HEK293 (cell line): ENCODE measurements at regions not wholly inside any gene's neighbourhood (a gene's known extent, or its start where the extent isn't known, plus 50 kb on each side); places are given as distances from the start of the nearest gene placed in this dataset.
"Not testable (repeated sequence)": the region's sequence is repeated elsewhere in the genome, so short reads cannot be mapped to it uniquely, and the experiment has no call there.

Experiments
- CTCF ChIA-PET: fragments of 350-600 bp; formaldehyde crosslinking; extraction: SDS; loops from one replicate; lab custom pipeline; 2021; ENCODE audit warnings: antibody characterized with exemption; lab: Yijun Ruan, JAX
- POLR2A ChIA-PET: fragments of 300-600 bp; formaldehyde crosslinking; extraction: SDS; loops from one replicate; lab custom pipeline; 2020; ENCODE audit warnings: antibody characterized with exemption, inconsistent platforms; lab: Yijun Ruan, JAX
- H3K27ac ChIP-seq: fragments of 200-500 bp; sonication (Bioruptor generic); 2 replicates; pipeline ENCODE4 v1.5.1; 2014; ENCODE audit warnings: low read depth, low read length, control low read depth, inconsistent platforms; ENCODE audit errors: extremely low read depth
- H3K36me3 ChIP-seq, 2 experiments: fragments of 200-500 bp in 1 of 2; sonication (Bioruptor generic) in 1 of 2; 1 replicate in 1 of 2; 2 replicates in 1 of 2; pipeline ENCODE4 v1.5.1; 2014 to 2017; ENCODE audit warnings: inconsistent platforms in 2 of 2, low read length in 2 of 2; ENCODE audit not compliant: control insufficient read depth in 2 of 2, insufficient read depth in 1 of 2
- H3K4me1 ChIP-seq: fragments of 200-500 bp; sonication (Bioruptor generic); 2 replicates; pipeline ENCODE4 v1.5.1; 2014; ENCODE audit warnings: mild to moderate bottlenecking, low read length, inconsistent platforms; ENCODE audit not compliant: control insufficient read depth, insufficient read depth
- H3K4me3 ChIP-seq: 2 replicates; pipeline ENCODE4 v1.5.1; 2011; ENCODE audit warnings: low read depth, mild to moderate bottlenecking, control low read depth, low read length, moderate library complexity
- H3K9me3 ChIP-seq: fragments of 200-500 bp; sonication (Bioruptor generic); 2 replicates; pipeline ENCODE4 v1.5.1; 2014; ENCODE audit warnings: low read depth, low read length, inconsistent platforms; ENCODE audit not compliant: control insufficient read depth, insufficient read depth
- GLI2 ChIP-seq: fragments of 450-650 bp; formaldehyde crosslinking; IDR thresholded peaks from 2 replicates; pipeline ENCODE4; 2017; ENCODE audit warnings: missing biosample characterization, missing genetic modification characterization, low read depth, borderline replicate concordance
- INSM2 ChIP-seq: fragments of 450-650 bp; formaldehyde crosslinking; IDR thresholded peaks from 2 replicates; pipeline ENCODE4 v1.5.1; 2016; ENCODE audit warnings: missing biosample characterization, missing genetic modification characterization
- KLF10 ChIP-seq: fragments of 450-650 bp; IDR thresholded peaks from 2 replicates; pipeline ENCODE4 v1.5.1; 2018; ENCODE audit warnings: missing biosample characterization, mild to moderate bottlenecking, missing genetic modification characterization
- REPIN1 ChIP-seq: fragments of 450-650 bp; formaldehyde crosslinking; IDR thresholded peaks from 2 replicates; pipeline ENCODE4 v1.5.1; 2017; ENCODE audit warnings: missing biosample characterization, missing genetic modification characterization, low read depth
- SALL2 ChIP-seq: fragments of 450-650 bp; formaldehyde crosslinking; IDR thresholded peaks from 2 replicates; pipeline ENCODE4 v1.5.0; 2017; ENCODE audit warnings: missing biosample characterization, mild to moderate bottlenecking, missing genetic modification characterization, borderline replicate concordance
- TCF7L2 ChIP-seq: IDR thresholded peaks from 2 replicates; pipeline ENCODE4 v1.6.1; 2011; ENCODE audit warnings: low read depth, mild to moderate bottlenecking, inconsistent platforms, low read length, moderate library complexity, borderline replicate concordance
- ZFP41 ChIP-seq: fragments of 450-650 bp; formaldehyde crosslinking; IDR thresholded peaks from 2 replicates; pipeline ENCODE4 v1.5.1; 2016; ENCODE audit warnings: missing biosample characterization, missing genetic modification characterization, borderline replicate concordance
- ZNF112 ChIP-seq: fragments of 450-650 bp; formaldehyde crosslinking; IDR thresholded peaks from 2 replicates; pipeline ENCODE4 v1.5.0; 2017; ENCODE audit warnings: missing biosample characterization, missing genetic modification characterization
- ZNF146 ChIP-seq: fragments of 450-650 bp; formaldehyde crosslinking; IDR thresholded peaks from 2 replicates; pipeline ENCODE4 v1.5.1; 2016; ENCODE audit warnings: missing biosample characterization, missing genetic modification characterization
- ZNF174 ChIP-seq: fragments of 450-650 bp; formaldehyde crosslinking; IDR thresholded peaks from 2 replicates; pipeline ENCODE4 v1.5.0; 2017; ENCODE audit warnings: missing biosample characterization, mild to moderate bottlenecking, missing genetic modification characterization
- ZNF341 ChIP-seq: fragments of 450-650 bp; formaldehyde crosslinking; IDR thresholded peaks from 2 replicates; pipeline ENCODE4; 2016; ENCODE audit warnings: low read depth, missing biosample characterization, missing genetic modification characterization
- ZNF394 ChIP-seq: fragments of 450-650 bp; formaldehyde crosslinking; IDR thresholded peaks from 2 replicates; pipeline ENCODE4 v1.5.1; 2016; ENCODE audit warnings: missing biosample characterization, missing genetic modification characterization, mild to moderate bottlenecking, moderate library complexity, borderline replicate concordance
- ZSCAN18 ChIP-seq: fragments of 450-650 bp; formaldehyde crosslinking; IDR thresholded peaks from 2 replicates; pipeline ENCODE4 v1.5.1; 2016; ENCODE audit warnings: missing biosample characterization, missing genetic modification characterization
- TF ChIP-seq, protein P1 (sequence below): fragments of 450-650 bp; formaldehyde crosslinking; IDR thresholded peaks from 2 replicates; pipeline ENCODE4 v1.5.1; 2016; ENCODE audit warnings: missing biosample characterization, missing genetic modification characterization

DNA sequence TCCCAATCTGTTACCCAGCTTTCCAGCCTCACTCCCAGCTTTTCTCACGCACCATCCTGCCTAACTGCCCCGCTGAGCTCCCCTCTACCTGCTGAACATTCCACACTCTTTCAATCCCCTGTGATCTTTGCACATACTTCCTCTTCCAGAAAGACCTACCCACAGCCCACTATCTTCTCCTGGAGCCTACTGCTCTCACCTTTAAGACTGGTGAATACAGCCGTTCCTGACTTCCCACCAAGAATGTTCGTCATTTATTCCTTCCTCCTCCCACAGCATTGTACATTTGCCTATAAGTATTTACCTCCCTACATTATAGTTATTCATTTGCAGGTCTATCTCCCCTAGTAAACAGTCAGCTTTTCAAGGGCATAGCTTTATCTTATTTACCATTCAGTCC is 61.9 kb upstream of the MBOAT1 start:
- Histone ChIP-seq H3K4me3 (no peak overlapping the region), H3K4me1 (no peaks in the 10 kb centered on the region), H3K9me3 (no peaks in the 10 kb centered on the region), H3K36me3 (no peaks in the 10 kb centered on the region)
- ChIA-PET POLR2A (interaction anchor here (0.8 kb wide), 1 partner anchor 127 kb away, joined by 3 read pairs; no protein-coding TSS in a partner anchor), CTCF (interaction anchor here (0.7 to 1.3 kb wide), 2 partner anchors 16 to 18 kb away, joined by 3 read pairs; no protein-coding TSS in a partner anchor)
- no peak for TF ChIP-seq KLF10 (tag by site-specific recombination)
- no peak for TF ChIP-seq REPIN1 (tag by site-specific recombination)
- TF ChIP-seq TCF7L2 = no peak
- no peak for TF ChIP-seq ZNF174 (tag by site-specific recombination)
- no peak for TF ChIP-seq SALL2 (tag by site-specific recombination)
- TF ChIP-seq, all 188 proteins: peak for 0
- H3K27ac ChIP-seq = no peak overlapping the region

GRCh38 chr6:20275837-20276236 is 63.6 kb upstream of the MBOAT1 start:
- H3K36me3 ChIP-seq, H3K4me3 ChIP-seq, H3K9me3 ChIP-seq, H3K27ac ChIP-seq, POLR2A ChIA-PET, H3K4me1 ChIP-seq: not testable (repeated sequence)
- CTCF ChIA-PET = interaction anchor here (0.9 to 1.7 kb wide), 3 partner anchors 14 to 252 kb away, joined by 3 to 4 read pairs (median 3); no protein-coding TSS in a partner anchor
- peak; percentile 77 for TF ChIP-seq ZNF146

DNA sequence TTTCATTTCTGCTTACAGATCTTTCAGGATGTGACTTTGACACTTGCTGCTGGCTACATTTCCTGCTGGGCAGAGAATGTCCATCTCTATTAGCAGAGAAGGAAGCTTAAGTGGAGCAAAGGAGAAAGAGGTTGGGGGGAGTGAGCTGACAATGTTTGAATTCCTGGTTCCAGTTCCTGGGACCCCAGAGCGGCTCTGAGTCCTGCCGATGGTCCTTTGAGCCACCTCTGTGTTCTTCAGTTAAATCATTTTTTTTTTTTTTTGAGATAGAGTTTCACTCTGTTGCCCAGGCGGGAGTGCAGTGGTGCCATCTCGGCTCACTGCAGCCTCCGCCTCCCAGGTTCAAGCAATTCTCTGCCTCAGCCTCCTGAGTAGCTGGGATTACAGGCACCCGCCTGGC is 65.5 kb upstream of the MBOAT1 start:
- H3K9me3 ChIP-seq, POLR2A ChIA-PET, H3K36me3 ChIP-seq, H3K27ac ChIP-seq, H3K4me1 ChIP-seq, H3K4me3 ChIP-seq: not testable (repeated sequence)
- CTCF ChIA-PET = interaction anchor here (0.6 kb wide), 2 partner anchors 64 to 759 kb away, joined by 3 read pairs; no protein-coding TSS in a partner anchor

GRCh38 chr6:20279051-20279450 is 66.8 kb upstream of the MBOAT1 start:
- ChIA-PET CTCF (interaction anchor here (0.6 to 1.2 kb wide), 2 partner anchors 11 to 129 kb away, joined by 3 read pairs; no protein-coding TSS in a partner anchor), POLR2A (no interaction called here)
- H3K9me3 ChIP-seq = no peaks in the 10 kb centered on the region
- H3K27ac ChIP-seq = no peak overlapping the region
- H3K36me3 ChIP-seq = no peaks in the 10 kb centered on the region
- H3K4me1 ChIP-seq = no peaks in the 10 kb centered on the region
- H3K4me3 ChIP-seq = no peak overlapping the region
- TF ChIP-seq GLI2 (tag by site-specific recombination) (no peak), REPIN1 (tag by site-specific recombination) (no peak), ZNF174 (tag by site-specific recombination) (no peak), ZNF341 (no peak), INSM2 (tag by site-specific recombination) (no peak), ZFP41 (tag by site-specific recombination) (no peak), ZSCAN18 (tag by site-specific recombination) (no peak), ZNF112 (tag by site-specific recombination) (no peak), ZNF394 (no peak)
- TF ChIP-seq, protein P1, sequence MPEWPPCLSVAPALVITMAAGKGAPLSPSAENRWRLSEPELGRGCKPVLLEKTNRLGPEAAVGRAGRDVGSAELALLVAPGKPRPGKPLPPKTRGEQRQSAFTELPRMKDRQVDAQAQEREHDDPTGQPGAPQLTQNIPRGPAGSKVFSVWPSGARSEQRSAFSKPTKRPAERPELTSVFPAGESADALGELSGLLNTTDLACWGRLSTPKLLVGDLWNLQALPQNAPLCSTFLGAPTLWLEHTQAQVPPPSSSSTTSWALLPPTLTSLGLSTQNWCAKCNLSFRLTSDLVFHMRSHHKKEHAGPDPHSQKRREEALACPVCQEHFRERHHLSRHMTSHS (tag by site-specific recombination) = no peak
- TF ChIP-seq, all 188 proteins: peak for 0
